NCI-H226 (cell line): ENCODE measurements at regions not wholly inside any gene's neighbourhood (a gene's known extent, or its start where the extent isn't known, plus 50 kb on each side); places are given as distances from the start of the nearest gene placed in this dataset.
A peak's percentile ranks its signal among the peaks of the same experiment; 100 is the strongest.
"Not testable (repeated sequence)": the region's sequence is repeated elsewhere in the genome, so short reads cannot be mapped to it uniquely, and the experiment has no call there.

ENCODE experiments used
- DNase-seq: peaks from one replicate; pipeline ENCODE4 v3.0.0-alpha.2; 2015

GRCh38 chr3:110414855-110415254 lies 656.8 kb upstream of the NECTIN3 start:
- DNase-seq = peak; percentile 74

DNA sequence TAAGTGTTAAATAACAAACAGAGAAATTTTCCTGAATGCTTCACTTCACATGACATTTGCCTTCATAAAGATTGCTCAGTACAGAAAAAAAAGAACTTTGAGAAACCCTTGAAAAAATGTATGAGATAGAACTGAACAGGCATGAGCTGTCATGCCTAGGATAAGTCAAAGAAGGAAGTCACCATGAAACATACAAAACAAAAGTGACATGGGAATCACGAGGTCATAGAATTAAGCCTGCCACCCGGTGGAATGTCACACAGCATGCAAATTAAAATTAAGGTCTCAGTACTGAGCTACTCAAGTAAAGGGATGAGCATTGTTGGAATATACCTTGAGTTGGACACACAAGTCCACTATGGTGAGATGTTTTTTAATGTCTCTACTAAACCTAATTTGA lies 652.5 kb upstream of the NECTIN3 start:
- no peak for DNase-seq

GRCh38 chr3:110419601-110420000 lies 652.0 kb upstream of the NECTIN3 start:
- no peak for DNase-seq

DNA sequence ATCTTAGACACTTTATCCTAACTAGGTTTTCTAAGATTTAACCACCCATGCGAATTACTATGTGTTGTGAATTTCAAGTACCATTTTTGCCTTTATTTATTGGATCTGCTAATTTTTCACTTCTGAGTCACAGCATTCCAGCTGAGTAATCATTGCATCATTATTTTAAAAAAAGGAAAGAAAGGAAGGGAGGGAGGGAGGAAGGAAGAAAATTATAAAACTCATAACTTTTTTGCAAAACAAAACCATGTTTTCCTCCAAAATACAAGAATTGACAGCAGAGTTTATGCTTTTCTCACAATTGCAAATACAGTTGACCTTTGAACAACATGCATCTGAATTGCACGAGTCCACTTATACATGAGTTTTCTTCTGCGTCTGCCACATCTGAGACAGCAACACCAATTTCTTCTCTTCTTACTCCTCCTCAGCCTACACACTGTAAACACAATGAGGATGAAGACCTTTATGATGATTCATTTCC lies 651.4 kb upstream of the NECTIN3 start:
- peak; percentile 72 for DNase-seq

DNA sequence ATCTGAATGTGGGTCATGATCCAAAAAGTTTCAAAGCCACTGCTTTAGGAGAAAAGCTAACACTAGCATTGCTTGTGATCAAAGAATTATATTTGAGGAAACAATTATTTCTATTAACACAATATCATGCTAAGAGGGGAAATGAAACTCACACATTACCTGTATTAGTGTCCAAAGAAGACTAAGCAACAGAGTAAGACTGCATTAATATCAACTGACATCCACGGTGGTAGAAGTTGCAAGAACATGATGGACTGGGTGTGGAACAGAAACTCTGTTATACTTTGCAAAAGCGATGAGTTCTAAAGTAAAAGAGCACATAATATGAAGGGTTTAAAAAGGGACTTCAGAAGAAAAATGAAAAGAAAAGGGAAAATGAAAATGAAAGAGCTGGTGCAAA lies 648.3 kb upstream of the NECTIN3 start:
- no peak for DNase-seq

- DNase-seq = no peak
Observed at GRCh38 chr3:110430146-110430545, 641.5 kb upstream of the NECTIN3 start.

DNA sequence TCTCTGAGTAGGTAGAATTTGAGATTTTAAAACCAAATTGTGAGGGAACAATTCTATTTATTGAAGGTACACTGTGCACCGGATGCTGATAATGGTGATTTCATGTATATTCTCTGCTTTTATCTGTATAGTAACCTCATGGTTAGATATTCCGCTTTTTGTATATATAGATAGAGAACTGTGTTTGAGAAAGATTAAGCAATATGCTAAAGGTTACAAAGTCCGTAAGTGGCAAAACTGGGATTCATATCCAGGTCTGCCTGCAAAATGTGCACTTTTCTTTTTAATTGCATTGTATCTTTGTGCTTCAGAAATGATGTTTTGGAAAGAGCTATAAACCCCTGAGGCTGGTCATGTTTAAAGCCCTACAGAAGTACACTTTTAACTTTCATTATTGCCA lies 635.4 kb upstream of the NECTIN3 start:
- DNase-seq = no peak

DNA sequence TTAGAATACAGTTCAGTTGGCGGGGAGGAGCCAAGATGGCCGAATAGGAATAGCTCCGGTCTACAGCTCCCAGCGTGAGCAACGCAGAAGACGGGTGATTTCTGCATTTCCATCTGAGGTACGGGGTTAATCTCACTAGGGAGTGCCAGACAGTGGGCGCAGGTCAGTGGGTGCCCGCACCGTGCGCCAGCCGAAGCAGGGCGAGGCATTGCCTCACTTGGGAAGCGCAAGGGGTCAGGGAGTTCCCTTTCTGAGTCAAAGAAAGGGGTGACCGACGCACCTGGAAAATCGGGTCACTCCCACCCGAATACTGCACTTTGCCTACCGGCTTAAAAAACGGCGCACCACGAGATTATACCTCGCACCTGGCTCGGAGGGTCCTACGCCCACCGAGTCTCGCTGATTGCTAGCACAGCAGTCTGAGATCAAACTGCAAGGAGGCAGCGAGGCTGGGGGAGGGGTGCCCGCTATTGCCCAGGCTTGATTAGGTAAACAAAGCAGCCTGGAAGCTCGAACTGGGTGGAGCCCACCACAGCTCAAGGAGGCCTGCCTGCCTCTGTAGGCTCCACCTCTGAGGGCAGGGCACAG lies 631.5 kb upstream of the NECTIN3 start:
- not testable (repeated sequence) for DNase-seq

DNA sequence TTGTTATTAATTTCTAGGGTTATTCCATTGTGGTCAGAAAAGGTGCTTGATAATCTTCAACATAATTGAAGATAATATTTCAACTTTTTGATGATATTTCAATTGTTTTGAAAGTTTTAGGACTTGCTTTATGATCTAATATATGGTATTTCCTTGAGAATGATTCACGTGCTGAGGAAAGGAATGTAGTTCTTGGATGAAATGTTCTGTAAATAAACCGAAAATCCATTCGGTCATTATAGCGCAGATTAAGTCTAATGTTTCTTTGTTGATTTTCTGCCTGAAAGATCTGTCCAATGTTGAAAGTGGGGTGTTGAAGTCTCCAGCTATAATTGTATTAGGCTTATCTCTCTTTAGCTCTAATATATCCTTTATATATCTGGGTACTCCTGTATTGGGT lies 617.5 kb upstream of the NECTIN3 start:
- no peak for DNase-seq

- peak; percentile 20 for DNase-seq
Observed at GRCh38 chr3:110456001-110456400, 615.6 kb upstream of the NECTIN3 start.

DNA sequence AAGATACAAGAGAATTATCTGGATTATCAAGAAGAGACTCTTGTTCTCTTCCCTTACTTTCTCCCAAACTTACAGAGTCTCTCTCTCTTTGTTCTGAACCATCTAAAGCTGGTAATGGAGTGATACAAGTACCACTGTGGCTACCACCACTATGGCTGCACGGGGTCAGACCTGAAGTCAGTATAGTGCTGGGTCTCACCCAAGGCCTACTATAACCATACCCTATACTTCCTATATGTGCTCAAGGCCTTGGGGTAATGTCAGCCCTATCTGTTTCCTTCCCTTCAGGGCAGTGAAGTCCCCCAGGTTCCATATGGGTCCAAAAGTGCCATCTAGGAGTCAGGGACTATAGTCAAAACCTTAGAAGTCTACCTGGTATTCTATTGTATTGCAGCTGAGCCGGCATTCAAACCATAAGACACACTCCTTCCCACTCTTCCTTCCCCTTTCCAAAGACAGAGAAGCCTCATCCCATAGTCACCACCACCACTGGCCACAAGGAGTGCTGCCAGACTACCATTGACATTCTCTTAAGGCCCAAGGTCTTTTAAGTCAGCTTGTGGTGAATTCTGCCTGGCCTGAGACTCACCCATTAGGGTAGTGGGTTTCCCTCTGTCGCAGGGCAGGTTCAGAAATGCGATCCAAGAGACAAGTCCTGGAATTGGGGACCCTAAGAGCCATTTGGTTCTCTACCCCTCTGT lies 615.0 kb upstream of the NECTIN3 start:
- no peak for DNase-seq

- no peak for DNase-seq
Observed at GRCh38 chr3:110457508-110457907, 614.1 kb upstream of the NECTIN3 start.

DNA sequence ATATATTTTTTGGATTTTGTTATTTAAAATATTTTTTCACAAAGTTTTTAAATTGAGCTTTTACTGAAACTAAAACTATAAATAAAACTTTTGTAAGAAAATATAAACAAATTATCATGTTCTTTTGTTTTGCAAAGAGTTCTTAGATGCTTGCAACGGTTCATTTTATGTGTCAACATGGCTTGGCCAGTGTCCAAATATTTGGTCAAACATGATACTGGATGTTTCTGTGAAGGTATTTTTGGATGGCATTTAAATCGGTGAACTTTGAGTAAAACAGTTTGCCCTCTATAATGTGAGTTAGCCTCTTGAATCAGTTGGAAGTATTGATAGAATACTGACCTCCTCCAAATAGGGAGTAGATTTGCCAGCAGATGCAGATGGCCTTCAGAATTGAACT lies 612.6 kb upstream of the NECTIN3 start:
- DNase-seq = no peak

DNA sequence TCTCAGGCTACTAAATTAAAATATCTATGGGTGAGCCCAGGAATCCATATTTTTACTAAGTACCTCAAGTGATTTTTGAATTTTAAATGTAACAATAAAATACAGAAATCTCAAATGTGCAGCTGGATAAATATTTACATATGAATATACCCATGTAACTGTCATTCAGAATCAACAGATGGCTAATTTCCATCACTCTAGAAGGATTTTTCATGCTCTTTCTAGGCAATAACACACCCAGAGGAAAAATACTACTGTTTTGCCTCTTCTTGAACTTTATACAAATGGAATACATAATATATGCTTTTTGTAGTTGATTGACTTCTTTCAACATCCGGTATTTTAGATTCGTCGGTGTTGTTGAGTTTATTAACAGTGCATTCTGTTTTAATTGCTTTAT lies 601.3 kb upstream of the NECTIN3 start:
- no peak for DNase-seq

DNA sequence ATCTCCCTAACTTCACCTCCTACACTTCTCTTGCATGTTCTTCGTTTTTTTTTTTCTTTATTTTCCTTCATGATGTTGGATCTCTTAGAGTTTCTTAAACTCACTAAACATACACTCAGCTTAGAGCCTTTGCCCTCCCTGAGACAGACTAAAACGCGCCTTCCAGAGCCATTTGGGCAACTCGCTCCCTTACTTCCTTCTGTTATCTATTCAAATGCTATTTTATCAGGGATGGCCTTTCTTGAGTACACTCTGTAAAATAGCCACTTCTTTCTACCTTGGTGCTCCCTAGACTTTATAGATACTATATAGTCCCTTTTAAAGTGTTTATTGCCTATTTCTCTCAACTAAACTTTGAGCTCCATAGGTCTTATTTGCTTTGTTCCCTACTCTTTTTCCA lies 598.2 kb upstream of the NECTIN3 start:
- DNase-seq = no peak

- DNase-seq = no peak
Observed at GRCh38 chr3:110474397-110474796, 597.2 kb upstream of the NECTIN3 start.

- DNase-seq = no peak
Observed at GRCh38 chr3:110478377-110479054, 593.1 kb upstream of the NECTIN3 start.

DNA sequence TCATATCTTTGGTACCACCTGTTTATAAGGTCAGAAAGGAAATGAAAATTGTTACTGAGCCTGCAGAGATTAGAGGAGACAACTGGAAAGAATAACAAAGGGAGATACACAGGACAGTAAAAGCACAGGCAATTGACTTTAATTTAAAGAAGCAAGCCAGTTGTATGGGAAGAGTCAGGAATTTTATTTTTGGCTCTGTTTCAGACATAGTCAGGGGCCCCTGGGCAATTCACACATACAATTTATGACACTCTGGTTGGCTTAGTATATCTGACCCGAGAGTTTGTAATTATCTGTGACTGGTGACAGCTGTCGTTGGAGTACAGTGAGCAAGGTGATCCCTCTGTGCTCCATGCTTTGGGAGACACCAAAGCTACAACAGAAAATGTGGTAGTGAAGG lies 591.9 kb upstream of the NECTIN3 start:
- no peak for DNase-seq

GRCh38 chr3:110485389-110485788 lies 586.2 kb upstream of the NECTIN3 start:
- DNase-seq = no peak

DNA sequence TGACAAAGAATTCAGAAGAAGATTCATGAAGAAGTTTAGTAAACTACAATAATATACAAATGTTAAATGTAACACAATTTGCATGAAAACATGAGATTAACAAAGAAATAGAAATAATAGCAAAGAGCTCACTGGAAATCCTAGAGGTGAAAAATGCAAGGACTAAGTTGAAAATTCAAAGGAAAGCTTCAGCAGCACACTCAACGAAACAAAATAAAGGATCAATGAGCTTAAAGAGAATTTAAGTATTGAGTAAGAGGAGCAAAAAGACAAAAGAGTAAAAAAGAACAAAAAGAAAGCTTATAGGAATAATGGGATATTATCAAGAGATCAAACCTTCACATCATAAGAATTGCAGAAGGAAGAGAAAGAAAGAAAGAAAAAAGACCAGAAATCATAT lies 583.8 kb upstream of the NECTIN3 start:
- DNase-seq = no peak

- no peak for DNase-seq
Observed at GRCh38 chr3:110491413-110491812, 580.2 kb upstream of the NECTIN3 start.

DNA sequence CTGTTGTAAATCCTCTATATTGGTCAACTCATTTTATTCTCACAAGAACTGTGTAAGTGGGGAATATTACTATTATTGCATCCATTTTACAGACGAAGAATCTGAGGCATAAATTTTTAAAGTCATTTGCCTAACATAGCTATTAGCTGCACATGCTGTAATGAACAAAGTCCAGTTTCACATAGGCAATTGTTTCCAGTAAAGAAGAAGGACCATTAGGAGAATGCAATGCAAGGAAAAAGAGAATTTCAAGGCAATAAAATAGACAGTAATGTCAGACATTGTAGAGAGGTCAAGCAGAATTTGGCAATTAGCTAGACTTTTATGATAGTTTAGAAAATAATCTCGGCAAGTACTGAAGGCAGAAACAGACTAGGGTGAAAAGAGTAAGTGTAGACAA lies 578.7 kb upstream of the NECTIN3 start:
- no peak for DNase-seq

GRCh38 chr3:110493438-110494092 lies 578.1 kb upstream of the NECTIN3 start:
- DNase-seq = no peak

DNA sequence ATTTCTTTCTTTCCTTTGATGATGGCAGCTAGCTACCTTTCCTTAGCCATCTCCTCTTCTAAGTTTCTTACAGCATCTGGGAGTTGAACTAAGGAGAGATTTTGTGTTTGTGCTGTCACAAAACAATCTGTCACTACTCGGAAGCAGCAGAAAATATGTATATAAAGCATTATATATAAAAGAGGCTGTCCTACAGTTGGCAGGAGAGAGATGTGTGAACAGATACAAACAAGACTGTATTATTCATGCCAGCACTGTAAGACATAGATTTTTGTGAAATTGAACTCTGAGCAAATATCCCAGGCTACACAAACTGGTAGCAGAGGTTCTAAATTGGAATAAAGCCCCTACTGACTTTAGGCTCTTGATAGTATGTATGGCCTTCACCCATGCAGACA lies 577.5 kb upstream of the NECTIN3 start:
- no peak for DNase-seq
